Fibroblast of skin of abdomen (primary cell): ENCODE measurements at regions not wholly inside any gene's neighbourhood (a gene's known extent, or its start where the extent isn't known, plus 50 kb on each side); places are given as distances from the start of the nearest gene placed in this dataset.
A peak's percentile ranks its signal among the peaks of the same experiment; 100 is the strongest.
"Not testable (repeated sequence)": the region's sequence is repeated elsewhere in the genome, so short reads cannot be mapped to it uniquely, and the experiment has no call there.

ENCODE experiments used
- DNase-seq: peaks from one replicate; pipeline ENCODE4 v3.0.0-alpha.2; 2013

DNA sequence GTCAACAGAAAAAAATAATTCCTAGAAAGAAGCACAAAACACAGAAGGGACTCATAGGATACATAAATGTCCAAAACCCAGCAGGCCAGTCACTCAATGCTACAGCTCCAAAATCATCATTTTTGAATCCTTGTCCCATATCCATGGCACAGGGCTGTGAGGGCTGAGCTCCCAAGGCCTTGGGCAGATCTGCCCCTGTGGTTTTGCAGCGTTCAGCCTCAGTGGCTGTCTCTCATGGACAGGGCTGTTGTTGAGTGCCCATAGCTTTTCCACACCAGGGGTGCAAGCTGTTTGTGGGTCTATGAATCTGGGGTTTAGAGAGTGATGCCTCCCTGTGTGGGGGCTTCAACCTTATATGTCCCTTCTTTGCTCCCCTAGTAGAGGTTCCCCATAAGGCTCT, 243.2 kb downstream of the CWH43 start:
- not testable (repeated sequence) for DNase-seq

DNA sequence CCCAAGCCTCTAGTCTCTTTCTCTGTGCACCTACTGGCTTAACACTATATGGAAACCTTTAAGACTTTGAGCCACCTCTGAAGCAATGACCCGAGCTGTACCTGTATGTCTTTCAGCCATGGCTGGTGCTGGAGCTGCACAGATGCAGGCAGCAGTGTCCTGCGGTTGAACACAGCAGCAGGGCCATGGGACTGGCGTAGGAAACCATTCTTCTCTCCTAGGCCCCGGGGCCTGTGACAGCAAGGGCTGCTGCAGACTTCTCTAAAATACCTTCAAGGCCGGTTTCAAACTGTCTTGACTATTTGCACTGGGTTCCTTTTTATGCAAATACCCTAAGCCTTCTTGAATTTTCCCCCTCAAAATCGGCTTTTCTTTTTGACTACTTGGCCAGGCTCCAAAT, 243.6 kb downstream of the CWH43 start:
- DNase-seq = not testable (repeated sequence)

DNA sequence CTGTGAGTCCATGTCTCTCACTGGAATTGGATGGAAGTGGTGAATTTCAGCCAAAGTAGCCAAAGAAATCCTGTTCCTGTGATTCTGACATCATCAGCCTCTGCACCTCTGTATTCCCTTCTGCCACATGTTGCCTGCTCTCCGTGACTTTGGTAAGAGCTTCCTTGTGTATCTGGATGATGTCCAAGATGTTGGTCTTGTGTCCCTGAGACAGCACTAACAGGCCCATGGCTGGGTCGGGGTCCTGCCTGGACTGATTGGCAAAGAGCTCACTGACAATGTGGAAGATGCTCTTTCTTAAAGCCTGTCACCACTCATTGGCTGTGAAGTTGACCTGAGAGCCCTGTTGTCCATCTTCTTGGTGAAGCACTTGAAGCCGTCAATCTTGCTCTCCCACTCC, 247.3 kb downstream of the CWH43 start:
- not testable (repeated sequence) for DNase-seq

- not testable (repeated sequence) for DNase-seq
Observed at GRCh38 chr4:49233749-49234148, 247.7 kb downstream of the CWH43 start.

DNA sequence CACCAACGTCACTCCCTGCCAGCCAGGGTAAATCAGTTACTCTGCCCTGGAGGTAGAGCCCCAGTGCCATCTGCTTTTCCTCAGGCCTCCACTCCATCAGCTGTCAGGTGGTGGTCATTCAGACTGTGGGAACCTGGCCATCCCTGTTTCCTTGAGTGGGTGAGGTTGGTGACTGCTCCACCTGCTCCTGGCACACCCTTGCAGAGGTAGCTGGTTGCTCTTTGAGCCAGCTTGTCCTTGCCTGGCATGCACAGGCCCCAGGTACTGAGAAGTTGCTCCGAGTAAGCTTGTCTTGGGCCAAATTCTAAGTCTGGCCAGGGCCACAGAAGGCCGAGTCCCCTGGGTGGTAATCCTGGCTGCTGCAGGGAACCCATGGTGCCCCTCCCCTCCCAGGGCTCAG, 248.3 kb downstream of the CWH43 start:
- not testable (repeated sequence) for DNase-seq

- not testable (repeated sequence) for DNase-seq
Observed at GRCh38 chr4:49235413-49236160, 249.5 kb downstream of the CWH43 start.

DNA sequence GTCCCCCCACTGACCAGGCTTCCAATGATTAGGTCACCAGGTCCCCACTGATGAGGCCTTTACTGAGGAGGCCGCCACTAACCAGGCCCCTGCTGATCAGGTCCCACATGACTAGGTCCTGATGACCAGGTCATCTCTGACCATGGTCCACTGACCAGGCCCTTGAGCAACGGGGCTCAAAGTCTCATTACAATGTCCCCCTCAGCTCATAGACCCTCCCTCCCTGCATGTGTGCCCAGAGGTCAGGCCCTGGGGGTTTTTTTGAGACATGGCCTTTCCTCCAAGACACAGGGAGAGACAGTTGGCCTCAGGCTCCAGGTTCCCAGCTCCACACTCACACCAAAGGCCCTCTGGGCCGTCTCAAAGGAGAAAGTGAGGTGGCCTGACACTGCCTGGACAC, 250.4 kb downstream of the CWH43 start:
- not testable (repeated sequence) for DNase-seq

DNA sequence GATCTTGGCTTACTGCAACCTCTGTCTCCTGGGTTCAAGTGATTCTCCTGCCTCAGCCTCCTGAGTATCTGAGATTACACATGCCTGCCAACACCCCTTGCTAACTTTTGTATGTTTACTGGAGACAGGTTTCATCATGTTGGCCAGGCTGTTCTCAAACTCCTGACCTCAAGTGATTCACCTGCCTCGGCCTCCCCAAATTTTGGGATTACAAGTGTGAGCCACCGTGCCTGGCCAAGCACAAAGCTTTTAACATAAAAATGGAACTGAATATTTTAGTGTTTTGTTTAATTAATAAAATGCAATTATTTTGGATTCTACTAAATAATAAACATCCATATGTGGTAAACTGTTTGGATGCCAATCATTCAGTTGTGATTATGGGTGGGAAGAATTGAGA, 255.2 kb downstream of the CWH43 start:
- DNase-seq = not testable (repeated sequence)

DNA sequence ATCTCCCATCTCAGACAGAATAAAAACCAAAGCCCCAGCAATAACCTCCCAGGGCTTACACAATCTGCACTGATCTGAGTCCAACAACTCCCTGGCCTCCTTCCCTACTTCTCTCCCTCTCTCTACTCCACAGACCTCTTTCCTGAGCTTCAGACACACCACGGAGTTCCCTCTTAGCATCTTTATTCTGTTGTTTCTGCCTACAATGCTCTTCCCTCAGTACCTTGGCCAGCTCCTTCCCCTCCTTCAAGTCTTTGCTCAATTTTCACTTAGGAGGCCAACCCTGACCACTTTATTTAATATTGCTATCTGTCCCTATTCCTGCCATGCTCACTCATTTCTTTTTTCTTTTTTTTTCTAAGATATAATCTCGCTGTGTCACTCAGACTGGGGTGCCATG, 276.7 kb downstream of the CWH43 start:
- not testable (repeated sequence) for DNase-seq

GRCh38 chr4:49270435-49270834, 284.4 kb downstream of the CWH43 start:
- not testable (repeated sequence) for DNase-seq

- DNase-seq = not testable (repeated sequence)
Observed at GRCh38 chr4:49270912-49271311, 284.8 kb downstream of the CWH43 start.

DNA sequence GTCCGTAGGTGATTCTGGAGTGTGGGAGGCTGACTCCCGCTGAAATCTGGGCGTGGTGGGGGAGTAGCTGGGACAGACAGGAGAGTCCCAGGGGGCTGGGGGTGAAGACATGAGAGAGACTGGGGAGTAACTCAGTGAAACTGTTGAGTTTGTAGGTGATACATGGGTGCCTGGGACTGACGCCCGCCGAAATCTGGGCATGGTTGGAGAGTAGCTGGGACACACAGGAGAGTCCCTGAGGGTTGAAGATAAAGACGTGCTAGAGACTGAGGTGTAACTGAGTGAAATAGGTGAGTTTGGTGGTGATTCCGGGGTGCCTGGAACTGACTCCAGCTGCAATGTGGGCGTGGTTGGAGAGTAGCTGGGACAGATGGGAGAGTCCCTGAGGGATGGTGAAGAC, 299.8 kb downstream of the CWH43 start:
- DNase-seq = not testable (repeated sequence)

DNA sequence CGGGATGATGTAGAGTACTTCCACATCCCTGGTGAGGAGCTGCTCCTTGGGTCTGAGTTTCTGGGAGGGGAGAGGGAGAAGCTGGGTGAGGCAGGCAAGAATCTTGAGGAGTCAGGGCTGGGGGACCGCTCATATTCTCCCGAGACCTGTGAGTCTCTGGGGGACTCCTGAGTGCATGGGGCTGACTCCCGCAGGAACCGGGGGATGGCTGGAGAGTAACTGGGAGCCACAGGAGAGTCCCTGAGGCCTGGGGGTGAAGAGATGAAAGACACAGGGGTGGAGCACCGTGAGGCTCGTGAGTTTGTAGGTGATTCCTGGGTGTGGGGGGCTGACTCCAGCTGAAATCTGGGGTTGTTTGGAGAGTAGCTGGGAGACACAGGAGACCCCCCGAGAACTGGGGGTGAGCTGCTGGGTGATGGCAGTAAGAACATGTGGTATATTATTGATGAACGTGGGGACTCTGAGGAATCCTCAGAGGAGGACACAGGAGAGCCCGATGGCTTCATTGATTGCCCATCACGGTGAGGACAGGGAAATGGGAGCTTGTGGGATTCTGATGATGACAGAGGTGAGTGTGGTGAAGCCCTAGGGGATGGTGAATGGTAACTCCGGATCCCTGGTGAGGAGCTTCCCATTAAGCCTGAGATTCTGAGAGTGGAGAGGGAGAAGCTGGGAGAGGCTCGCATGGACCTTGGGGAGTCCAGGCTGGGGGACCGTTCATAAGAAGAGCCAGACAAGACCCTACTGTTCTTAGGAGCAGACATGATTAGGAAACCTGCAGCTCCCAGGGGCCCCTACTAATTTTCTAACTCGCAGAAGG, 301.1 kb downstream of the CWH43 start:
- DNase-seq = peak; percentile 16

DNA sequence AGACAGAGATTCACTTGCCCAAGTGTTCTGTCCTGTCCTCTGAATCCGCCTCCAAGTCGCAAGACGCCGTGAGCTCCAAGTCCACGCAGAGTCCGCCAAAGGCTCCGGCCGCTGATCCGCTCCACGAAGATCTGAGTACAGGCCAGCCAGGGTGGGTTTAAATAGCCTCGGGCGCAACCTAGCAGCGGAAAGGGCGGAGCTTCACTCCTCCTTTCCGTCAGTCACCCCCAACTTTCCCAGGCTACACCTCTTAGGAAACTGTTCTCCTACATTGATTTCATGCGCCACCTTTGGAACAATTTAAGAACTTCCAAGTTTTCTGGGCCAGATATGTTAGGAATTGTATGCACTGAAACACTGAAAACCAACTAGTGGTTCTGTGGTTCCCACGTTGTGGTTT, 301.8 kb downstream of the CWH43 start:
- not testable (repeated sequence) for DNase-seq

- DNase-seq = not testable (repeated sequence)
Observed at GRCh38 chr4:49288796-49289195, 302.7 kb downstream of the CWH43 start.

- DNase-seq = not testable (repeated sequence)
Observed at GRCh38 chr4:49314815-49315214, 328.7 kb downstream of the CWH43 start.

DNA sequence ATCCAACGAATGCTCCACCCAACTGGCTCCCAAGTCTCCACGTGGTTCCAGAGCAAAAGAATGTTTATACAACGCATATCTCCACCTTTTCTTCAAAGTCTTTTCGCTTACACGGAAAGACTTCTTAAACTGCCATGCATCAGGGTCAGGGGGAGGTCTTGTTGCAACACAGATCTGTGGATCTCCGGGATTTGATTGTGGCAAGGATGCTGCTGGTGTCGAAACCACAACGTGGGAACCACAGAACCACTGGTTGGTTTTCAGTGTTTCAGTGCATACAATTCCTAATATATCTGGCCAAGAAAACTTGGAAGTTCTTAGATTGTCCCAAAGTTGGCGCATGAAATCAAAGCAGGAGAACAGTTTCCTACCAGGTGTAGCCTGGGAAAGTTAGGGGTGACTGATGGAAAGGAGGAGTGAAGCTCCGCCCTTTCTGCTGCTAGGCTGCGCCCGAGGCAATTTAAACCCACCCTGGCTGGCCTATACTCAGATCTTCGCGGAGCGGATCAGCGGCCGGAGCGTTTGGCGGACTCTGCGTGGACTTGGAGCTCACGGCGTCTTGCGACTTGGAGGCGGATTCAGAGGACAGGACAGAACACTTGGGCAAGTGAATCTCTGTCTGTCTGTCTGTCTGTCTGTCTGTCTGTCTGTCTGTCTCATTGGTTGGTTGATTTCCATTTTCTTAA, 334.8 kb downstream of the CWH43 start:
- not testable (repeated sequence) for DNase-seq

GRCh38 chr4:49321511-49322300, 335.6 kb downstream of the CWH43 start:
- not testable (repeated sequence) for DNase-seq

- DNase-seq = not testable (repeated sequence)
Observed at GRCh38 chr4:49322610-49323572, 336.8 kb downstream of the CWH43 start.

DNA sequence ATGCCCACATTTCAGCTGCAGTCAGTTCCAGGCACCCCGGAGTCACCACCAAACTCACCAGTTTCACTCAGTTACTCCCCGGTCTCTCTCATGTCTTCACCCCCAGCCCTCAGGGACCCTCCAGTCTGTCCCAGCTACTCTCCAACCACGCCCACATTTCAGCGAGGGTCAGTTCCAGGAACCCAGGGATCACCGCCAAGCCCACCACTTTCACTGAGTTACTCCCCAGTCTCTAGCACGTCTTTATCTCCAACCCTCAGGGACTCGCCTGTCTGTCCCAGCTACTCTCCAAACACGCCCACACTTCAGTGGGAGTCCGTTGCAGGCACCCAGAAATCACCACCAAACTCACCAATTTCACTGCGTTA, 337.5 kb downstream of the CWH43 start:
- not testable (repeated sequence) for DNase-seq
